ENCODE measurements at regions not wholly inside any gene's neighbourhood (a gene's known extent, or its start where the extent isn't known, plus 50 kb on each side); places are given as distances from the start of the nearest gene placed in this dataset.

- peaks cover 22% of the 10 kb centered on the region for H3K4me1 ChIP-seq (replicated peaks; ENCODE audit: insufficient read depth)
- no peak overlapping the region for H3K4me2 ChIP-seq
- ChIA-PET POLR2A (ENCODE audit: unreplicated experiment) (no interaction called here), CTCF (interaction anchor here (0.6 to 0.7 kb wide), 3 partner anchors 24 to 660 kb away, joined by 3 read pairs; no protein-coding TSS in a partner anchor)
- H2AFZ ChIP-seq, result no peak overlapping the region
- no peaks in the 10 kb centered on the region for H3K27me3 ChIP-seq (ENCODE audit: insufficient read depth, low read depth)
- TF ChIP-seq, protein P1, sequence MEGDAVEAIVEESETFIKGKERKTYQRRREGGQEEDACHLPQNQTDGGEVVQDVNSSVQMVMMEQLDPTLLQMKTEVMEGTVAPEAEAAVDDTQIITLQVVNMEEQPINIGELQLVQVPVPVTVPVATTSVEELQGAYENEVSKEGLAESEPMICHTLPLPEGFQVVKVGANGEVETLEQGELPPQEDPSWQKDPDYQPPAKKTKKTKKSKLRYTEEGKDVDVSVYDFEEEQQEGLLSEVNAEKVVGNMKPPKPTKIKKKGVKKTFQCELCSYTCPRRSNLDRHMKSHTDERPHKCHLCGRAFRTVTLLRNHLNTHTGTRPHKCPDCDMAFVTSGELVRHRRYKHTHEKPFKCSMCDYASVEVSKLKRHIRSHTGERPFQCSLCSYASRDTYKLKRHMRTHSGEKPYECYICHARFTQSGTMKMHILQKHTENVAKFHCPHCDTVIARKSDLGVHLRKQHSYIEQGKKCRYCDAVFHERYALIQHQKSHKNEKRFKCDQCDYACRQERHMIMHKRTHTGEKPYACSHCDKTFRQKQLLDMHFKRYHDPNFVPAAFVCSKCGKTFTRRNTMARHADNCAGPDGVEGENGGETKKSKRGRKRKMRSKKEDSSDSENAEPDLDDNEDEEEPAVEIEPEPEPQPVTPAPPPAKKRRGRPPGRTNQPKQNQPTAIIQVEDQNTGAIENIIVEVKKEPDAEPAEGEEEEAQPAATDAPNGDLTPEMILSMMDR (conservative IDR thresholded peaks at IDR 0.05), result no peak
- TF ChIP-seq EZH2 (IDR thresholded peaks at IDR 0.05; ENCODE audit: low read depth), result no peak
- intact Hi-C loops (cut with micrococcal nuclease; ENCODE audit: unreplicated experiment), result no loop called here
- no peak overlapping the region for H3K27ac ChIP-seq
- H4K20me1 ChIP-seq (ENCODE audit: insufficient read depth), result no peaks in the 10 kb centered on the region
- H3K9me2 ChIP-seq (ENCODE audit: insufficient read depth), result no peaks in the 10 kb centered on the region
- no peak overlapping the region for H3K4me3 ChIP-seq
- H3F3A ChIP-seq (ENCODE audit: insufficient read depth, low read depth), result peaks cover 12% of the 10 kb centered on the region; the same call in 1 of the 2 replicates
- no peaks in the 10 kb centered on the region for H3K9me3 ChIP-seq (ENCODE audit: insufficient read depth, low read depth)
- BruUV-seq (replicated peaks), result no TSS peak
- H3K36me3 ChIP-seq (ENCODE audit: low read depth), result no peaks in the 10 kb centered on the region
- H3K79me2 ChIP-seq (ENCODE audit: low read depth), result no peaks in the 10 kb centered on the region
- DNase-seq, result no peak
These were observed 251.1 kb downstream of the DAD1 start for GRCh38 chr14:22337938-22338337.

GRCh38 chr14:22337521-22337920 is 251.5 kb downstream of the DAD1 start:
- Histone ChIP-seq H3K4me1 (replicated peaks; ENCODE audit: insufficient read depth) (peaks cover 25% of the 10 kb centered on the region), H3K9me2 (ENCODE audit: insufficient read depth) (no peaks in the 10 kb centered on the region), H3K27me3 (ENCODE audit: insufficient read depth, low read depth) (no peaks in the 10 kb centered on the region), H3K9me3 (ENCODE audit: insufficient read depth, low read depth) (no peaks in the 10 kb centered on the region), H3K36me3 (ENCODE audit: low read depth) (no peaks in the 10 kb centered on the region), H3K27ac (no peak overlapping the region), H4K20me1 (ENCODE audit: insufficient read depth) (no peaks in the 10 kb centered on the region), H3F3A (ENCODE audit: insufficient read depth, low read depth) (peaks cover 12% of the 10 kb centered on the region; the same call in 1 of the 2 replicates), H3K4me3 (no peak overlapping the region), H3K4me2 (no peak overlapping the region), H2AFZ (no peak overlapping the region), H3K79me2 (ENCODE audit: low read depth) (no peaks in the 10 kb centered on the region)
- DNase-seq, result no peak
- intact Hi-C loops (cut with micrococcal nuclease; ENCODE audit: unreplicated experiment), result no loop called here
- ChIA-PET POLR2A (ENCODE audit: unreplicated experiment) (no interaction called here), CTCF (interaction anchor here (0.6 kb wide), 2 partner anchors 23 to 215 kb away, joined by 3 read pairs; no protein-coding TSS in a partner anchor)
- TF ChIP-seq EZH2 (IDR thresholded peaks at IDR 0.05; ENCODE audit: low read depth), result no peak
- TF ChIP-seq, protein P1 (conservative IDR thresholded peaks at IDR 0.05), result no peak
- BruUV-seq (replicated peaks), result no TSS peak

GRCh38 chr14:22336031-22336430 is 253.0 kb downstream of the DAD1 start:
- intact Hi-C loops (cut with micrococcal nuclease; ENCODE audit: unreplicated experiment), result no loop called here

More at GRCh38 chr14:22336031-22336430, 253.0 kb downstream of the DAD1 start:
- H4K20me1 ChIP-seq (ENCODE audit: insufficient read depth), result no peaks in the 10 kb centered on the region
- no peak overlapping the region for H3K4me3 ChIP-seq
- H3F3A ChIP-seq (ENCODE audit: insufficient read depth, low read depth), result peaks cover 12% of the 10 kb centered on the region; the same call in 1 of the 2 replicates
- no peak overlapping the region for H2AFZ ChIP-seq
- H3K9me3 ChIP-seq (ENCODE audit: insufficient read depth, low read depth), result no peaks in the 10 kb centered on the region
- no peak overlapping the region for H3K4me2 ChIP-seq
- no TSS peak for BruUV-seq (replicated peaks)
- TF ChIP-seq, protein P1 (conservative IDR thresholded peaks at IDR 0.05), result no peak
- TF ChIP-seq EZH2 (IDR thresholded peaks at IDR 0.05; ENCODE audit: low read depth), result no peak
- ChIA-PET POLR2A (ENCODE audit: unreplicated experiment) (no interaction called here), CTCF (no interaction called here)
- H3K4me1 ChIP-seq (replicated peaks; ENCODE audit: insufficient read depth), result peaks cover 25% of the 10 kb centered on the region
- H3K36me3 ChIP-seq (ENCODE audit: low read depth), result no peaks in the 10 kb centered on the region
- H3K27ac ChIP-seq, result no peak overlapping the region
- no peaks in the 10 kb centered on the region for H3K9me2 ChIP-seq (ENCODE audit: insufficient read depth)
- H3K79me2 ChIP-seq (ENCODE audit: low read depth), result no peaks in the 10 kb centered on the region
- DNase-seq, result no peak
- no peaks in the 10 kb centered on the region for H3K27me3 ChIP-seq (ENCODE audit: insufficient read depth, low read depth)

Measured in PC-9 (cell line).